Stimulated activated CD4-positive, alpha-beta T cell treated with anti-CD3 and anti-CD28 coated beads, Interleukin-2, amount 100 ng/mL, for 48 hours (primary cell): ENCODE measurements at regions not wholly inside any gene's neighbourhood (a gene's known extent, or its start where the extent isn't known, plus 50 kb on each side); places are given as distances from the start of the nearest gene placed in this dataset.
"Not testable (repeated sequence)": the region's sequence is repeated elsewhere in the genome, so short reads cannot be mapped to it uniquely, and the experiment has no call there.

Experiments
- DNase-seq, 2 donors: peaks; one replicate each; pipeline ENCODE4 v3.0.0-alpha.2; 2020

GRCh38 chr15:92806171-92806570 is 94.0 kb upstream of the CHD2 start:
- DNase-seq = not testable (repeated sequence)

GRCh38 chr15:92806763-92807162 is 93.4 kb upstream of the CHD2 start:
- no peak for DNase-seq

- no peak for DNase-seq
These were observed 92.1 kb upstream of the CHD2 start for GRCh38 chr15:92807971-92808571.

- DNase-seq = no peak
These were observed 91.5 kb upstream of the CHD2 start for GRCh38 chr15:92808598-92809063.

GRCh38 chr15:92809064-92809879 is 90.9 kb upstream of the CHD2 start:
- peak; percentile 96 to 97 for DNase-seq

GRCh38 chr15:92809880-92810361 is 90.2 kb upstream of the CHD2 start:
- DNase-seq = no peak

- no peak for DNase-seq
These were observed 89.5 kb upstream of the CHD2 start for GRCh38 chr15:92810418-92811138.

- no peak for DNase-seq
These were observed 88.8 kb upstream of the CHD2 start for GRCh38 chr15:92811148-92811913.

- DNase-seq = no peak
These were observed 87.9 kb upstream of the CHD2 start for GRCh38 chr15:92812271-92812670.

GRCh38 chr15:92813485-92813884 is 86.6 kb upstream of the CHD2 start:
- DNase-seq = no peak

GRCh38 chr15:92817339-92817886 is 82.7 kb upstream of the CHD2 start:
- no peak for DNase-seq

- no peak for DNase-seq
These were observed 81.4 kb upstream of the CHD2 start for GRCh38 chr15:92818651-92819277.

- no peak for DNase-seq
These were observed 80.6 kb upstream of the CHD2 start for GRCh38 chr15:92819278-92820235.

- peak; percentile 80 for DNase-seq
These were observed 79.7 kb upstream of the CHD2 start for GRCh38 chr15:92820236-92821021.

- no peak for DNase-seq
These were observed 78.5 kb upstream of the CHD2 start for GRCh38 chr15:92821491-92822116.

- DNase-seq = no peak
These were observed 77.6 kb upstream of the CHD2 start for GRCh38 chr15:92822216-92823144.

- no peak for DNase-seq
These were observed 74.1 kb upstream of the CHD2 start for GRCh38 chr15:92825985-92826384.

GRCh38 chr15:92827991-92828390 is 72.1 kb upstream of the CHD2 start:
- not testable (repeated sequence) for DNase-seq
